GM10266 (cell line): ENCODE measurements at regions not wholly inside any gene's neighbourhood (a gene's known extent, or its start where the extent isn't known, plus 50 kb on each side); places are given as distances from the start of the nearest gene placed in this dataset.

Source experiments
- DNase-seq: peaks from one replicate; pipeline ENCODE4 v3.0.0; 2012; ENCODE audit errors: extremely low spot score
- CTCF ChIP-seq: IDR thresholded peaks from 2 replicates; pipeline ENCODE4 v1.5.1; 2012; ENCODE audit warnings: mild to moderate bottlenecking, low read depth; ENCODE audit not compliant: control insufficient read depth, insufficient read depth; ENCODE audit errors: missing control alignments

GRCh38 chr2:111659361-111660333, 224.3 kb downstream of the ANAPC1 start:
- DNase-seq: no peak
- TF ChIP-seq CTCF: no peak

- no peak for DNase-seq
- no peak for TF ChIP-seq CTCF
These were observed 223.2 kb downstream of the ANAPC1 start for GRCh38 chr2:111660811-111661210.

- TF ChIP-seq CTCF: no peak
- DNase-seq: no peak
These were observed 222.6 kb downstream of the ANAPC1 start for GRCh38 chr2:111661286-111661940.

- no peak for DNase-seq
- TF ChIP-seq CTCF: no peak
These were observed 221.8 kb downstream of the ANAPC1 start for GRCh38 chr2:111662039-111662770.

GRCh38 chr2:111662771-111663470, 221.1 kb downstream of the ANAPC1 start:
- no peak for TF ChIP-seq CTCF
- DNase-seq: peak; percentile 56

- no peak for DNase-seq
- no peak for TF ChIP-seq CTCF
These were observed 220.3 kb downstream of the ANAPC1 start for GRCh38 chr2:111663471-111664274.
